GM06990 (cell line): ENCODE measurements at regions not wholly inside any gene's neighbourhood (a gene's known extent, or its start where the extent isn't known, plus 50 kb on each side); places are given as distances from the start of the nearest gene placed in this dataset.
"Not testable (repeated sequence)": the region's sequence is repeated elsewhere in the genome, so short reads cannot be mapped to it uniquely, and the experiment has no call there.

Experiments used
- DNase-seq: peaks from one replicate; pipeline ENCODE4 v3.0.0-alpha.2; 2011; ENCODE audit not compliant: insufficient read length; ENCODE audit errors: extremely low read depth
- H3K27me3 ChIP-seq: replicated peaks from 2 replicates; pipeline ENCODE4 v1.6.0; 2011; ENCODE audit warnings: low read length; ENCODE audit not compliant: control insufficient read depth, insufficient read depth
- H3K36me3 ChIP-seq: 2 replicates; pipeline ENCODE4 v1.5.1; 2011; ENCODE audit warnings: low read length; ENCODE audit not compliant: control insufficient read depth, insufficient read depth
- H3K4me3 ChIP-seq: replicated peaks from 2 replicates; pipeline ENCODE4 v1.5.1; 2011; ENCODE audit warnings: low read depth, mild to moderate bottlenecking, control low read depth, low read length
- CTCF ChIP-seq: IDR thresholded peaks from 2 replicates; pipeline ENCODE4 v1.5.1; 2011; ENCODE audit warnings: low read length, control low read depth, mild to moderate bottlenecking, inconsistent platforms; ENCODE audit not compliant: insufficient read depth, poor library complexity, severe bottlenecking

- no peaks in the 10 kb centered on the region for H3K27me3 ChIP-seq
- DNase-seq: no peak
- H3K36me3 ChIP-seq: no peaks in the 10 kb centered on the region
- no peak for TF ChIP-seq CTCF
- no peak overlapping the region for H3K4me3 ChIP-seq
Observed at GRCh38 chr3:190968616-190969015, 106.1 kb upstream of the GMNC start.

- H3K36me3 ChIP-seq, DNase-seq, H3K27me3 ChIP-seq, H3K4me3 ChIP-seq: not testable (repeated sequence)
Observed at GRCh38 chr3:190964931-190965330, 102.4 kb upstream of the GMNC start.

GRCh38 chr3:190959077-190959476 is 96.6 kb upstream of the GMNC start:
- no peak for DNase-seq

GRCh38 chr3:190941694-190942260 is 79.3 kb upstream of the GMNC start:
- Histone ChIP-seq H3K36me3 (no peaks in the 10 kb centered on the region), H3K27me3 (no peaks in the 10 kb centered on the region), H3K4me3 (no peak overlapping the region)
- TF ChIP-seq CTCF: no peak
- no peak for DNase-seq

More at GRCh38 chr3:190959077-190959476, 96.6 kb upstream of the GMNC start:
- H3K27me3 ChIP-seq: no peaks in the 10 kb centered on the region
- no peak for TF ChIP-seq CTCF
- H3K4me3 ChIP-seq: no peak overlapping the region
- no peaks in the 10 kb centered on the region for H3K36me3 ChIP-seq

- not testable (repeated sequence) for H3K27me3 ChIP-seq, DNase-seq, H3K4me3 ChIP-seq, H3K36me3 ChIP-seq
Observed at GRCh38 chr3:190934616-190935015, 72.1 kb upstream of the GMNC start.

GRCh38 chr3:190926619-190927018 is 64.1 kb upstream of the GMNC start:
- H3K36me3 ChIP-seq: no peaks in the 10 kb centered on the region
- no peak overlapping the region for H3K4me3 ChIP-seq
- no peak for TF ChIP-seq CTCF
- DNase-seq: no peak
- no peaks in the 10 kb centered on the region for H3K27me3 ChIP-seq

GRCh38 chr3:190912736-190913135 is 50.2 kb upstream of the GMNC start:
- H3K4me3 ChIP-seq: no peak overlapping the region
- DNase-seq: no peak
- no peaks in the 10 kb centered on the region for H3K36me3 ChIP-seq
- no peak for TF ChIP-seq CTCF
- H3K27me3 ChIP-seq: no peaks in the 10 kb centered on the region
